ENCODE measurements at regions not wholly inside any gene's neighbourhood (a gene's known extent, or its start where the extent isn't known, plus 50 kb on each side); places are given as distances from the start of the nearest gene placed in this dataset.

DNA sequence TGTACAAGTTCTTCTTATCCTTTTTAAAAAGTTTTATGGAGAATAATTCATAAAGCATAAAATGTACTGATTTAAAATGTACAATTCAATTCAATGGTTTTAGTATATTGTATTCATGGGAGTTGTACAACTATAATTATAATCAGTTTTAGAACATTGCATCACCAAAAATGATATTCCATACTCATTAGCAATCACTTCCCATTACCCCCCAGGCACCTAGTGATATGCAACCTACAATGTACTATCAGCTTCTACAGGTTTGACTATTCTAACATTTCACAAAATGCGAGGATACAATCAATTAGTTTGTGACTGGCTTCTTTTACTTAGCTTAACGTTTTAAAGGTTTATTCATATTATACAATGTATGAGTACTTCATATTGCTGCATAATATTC is 49.9 kb upstream of the USP9Y start:
- TF ChIP-seq EZH2 (IDR thresholded peaks at IDR 0.05; ENCODE audit: borderline replicate concordance, low read depth, low read length, severe bottlenecking) = no peak
- TF ChIP-seq, protein P1, sequence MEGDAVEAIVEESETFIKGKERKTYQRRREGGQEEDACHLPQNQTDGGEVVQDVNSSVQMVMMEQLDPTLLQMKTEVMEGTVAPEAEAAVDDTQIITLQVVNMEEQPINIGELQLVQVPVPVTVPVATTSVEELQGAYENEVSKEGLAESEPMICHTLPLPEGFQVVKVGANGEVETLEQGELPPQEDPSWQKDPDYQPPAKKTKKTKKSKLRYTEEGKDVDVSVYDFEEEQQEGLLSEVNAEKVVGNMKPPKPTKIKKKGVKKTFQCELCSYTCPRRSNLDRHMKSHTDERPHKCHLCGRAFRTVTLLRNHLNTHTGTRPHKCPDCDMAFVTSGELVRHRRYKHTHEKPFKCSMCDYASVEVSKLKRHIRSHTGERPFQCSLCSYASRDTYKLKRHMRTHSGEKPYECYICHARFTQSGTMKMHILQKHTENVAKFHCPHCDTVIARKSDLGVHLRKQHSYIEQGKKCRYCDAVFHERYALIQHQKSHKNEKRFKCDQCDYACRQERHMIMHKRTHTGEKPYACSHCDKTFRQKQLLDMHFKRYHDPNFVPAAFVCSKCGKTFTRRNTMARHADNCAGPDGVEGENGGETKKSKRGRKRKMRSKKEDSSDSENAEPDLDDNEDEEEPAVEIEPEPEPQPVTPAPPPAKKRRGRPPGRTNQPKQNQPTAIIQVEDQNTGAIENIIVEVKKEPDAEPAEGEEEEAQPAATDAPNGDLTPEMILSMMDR (IDR thresholded peaks at IDR 0.05; ENCODE audit: borderline replicate concordance, extremely low read depth, low read length, poor library complexity, severe bottlenecking) = no peak
- Histone ChIP-seq H3K9ac (ENCODE audit: low read depth, low read length) (no peak overlapping the region), H2AFZ (ENCODE audit: low read depth, low read length) (no peak overlapping the region), H3K36me3 (ENCODE audit: insufficient read depth, low read length) (no peaks in the 10 kb centered on the region), H3K4me1 (ENCODE audit: insufficient read depth, low read length) (no peaks in the 10 kb centered on the region), H3K79me2 (ENCODE audit: insufficient read depth, low read length) (no peaks in the 10 kb centered on the region), H3K4me3 (ENCODE audit: low read depth in 1 of 2, low read length in 2 of 2) (no peak overlapping the region), H3K27me3 (ENCODE audit: insufficient read depth, low read length, poor library complexity) (no peaks in the 10 kb centered on the region), H3K27ac (ENCODE audit: low read length) (no peak overlapping the region), H3K9me3 (ENCODE audit: insufficient read depth, low read length, severe bottlenecking) (no peaks in the 10 kb centered on the region), H4K20me1 (ENCODE audit: insufficient read depth, low read length) (no peaks in the 10 kb centered on the region), H3K4me2 (ENCODE audit: insufficient read depth, low read length) (no peak overlapping the region)
- no peak for ATAC-seq (ENCODE audit: insufficient read depth, low read depth)
- no peak for DNase-seq
